NT2/D1 (cell line): ENCODE measurements at regions not wholly inside any gene's neighbourhood (a gene's known extent, or its start where the extent isn't known, plus 50 kb on each side); places are given as distances from the start of the nearest gene placed in this dataset.

Source experiments
- SUZ12 ChIP-seq: IDR thresholded peaks from 2 replicates; pipeline ENCODE4 v1.6.1; 2011; ENCODE audit not compliant: insufficient read length, insufficient read depth; ENCODE audit errors: extremely low read depth
- YY1 ChIP-seq: IDR thresholded peaks from 2 replicates; pipeline ENCODE4 v1.6.1; 2011; ENCODE audit not compliant: insufficient read length, insufficient read depth
- ZNF274 ChIP-seq: IDR thresholded peaks from 2 replicates; pipeline ENCODE4 v1.6.1; 2011; ENCODE audit warnings: mild to moderate bottlenecking, low read depth, low read length

- no peak for TF ChIP-seq ZNF274
- TF ChIP-seq YY1 = no peak
- no peak for TF ChIP-seq SUZ12
Observed at GRCh38 chr1:208303743-208304712, 59.8 kb upstream of the PLXNA2 start.
